ENCODE measurements at regions not wholly inside any gene's neighbourhood (a gene's known extent, or its start where the extent isn't known, plus 50 kb on each side); places are given as distances from the start of the nearest gene placed in this dataset.
"Not testable (repeated sequence)": the region's sequence is repeated elsewhere in the genome, so short reads cannot be mapped to it uniquely, and the experiment has no call there.

DNA sequence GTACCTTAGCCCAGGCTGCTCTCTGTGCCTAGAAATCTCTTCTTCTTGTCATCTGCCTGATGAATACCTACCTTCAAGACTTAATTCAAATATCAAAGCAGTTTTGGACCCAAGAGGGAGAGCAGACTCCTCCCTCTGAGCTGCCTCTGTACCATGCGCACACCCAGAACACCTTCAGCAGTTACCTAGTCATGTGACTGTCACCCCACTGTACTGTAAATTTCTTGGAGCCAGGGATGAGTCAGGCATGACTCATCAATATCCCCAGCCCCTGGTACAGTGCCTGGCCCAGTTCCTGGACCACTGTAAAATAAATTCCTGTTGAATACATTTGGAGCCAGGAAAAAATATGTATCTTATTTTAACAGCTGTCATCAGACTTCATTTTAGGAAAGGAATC is 111.7 kb downstream of the KBTBD2 start:
- not testable (repeated sequence) for TF ChIP-seq CTCF (IDR thresholded peaks at IDR 0.05; ENCODE audit: low read depth, low read length, poor library complexity, severe bottlenecking); EZH2phosphoT487 (IDR thresholded peaks at IDR 0.05; ENCODE audit: borderline replicate concordance, low read length)
